Activated naive CD4-positive, alpha-beta T cell treated with Interleukin-2 at 50 U/mL for 16 hours (primary cell): ENCODE measurements at regions not wholly inside any gene's neighbourhood (a gene's known extent, or its start where the extent isn't known, plus 50 kb on each side); places are given as distances from the start of the nearest gene placed in this dataset.
"Not testable (repeated sequence)": the region's sequence is repeated elsewhere in the genome, so short reads cannot be mapped to it uniquely, and the experiment has no call there.

Source experiments
- DNase-seq: peaks from one replicate; pipeline ENCODE4 v3.0.0-alpha.2; 2020

DNA sequence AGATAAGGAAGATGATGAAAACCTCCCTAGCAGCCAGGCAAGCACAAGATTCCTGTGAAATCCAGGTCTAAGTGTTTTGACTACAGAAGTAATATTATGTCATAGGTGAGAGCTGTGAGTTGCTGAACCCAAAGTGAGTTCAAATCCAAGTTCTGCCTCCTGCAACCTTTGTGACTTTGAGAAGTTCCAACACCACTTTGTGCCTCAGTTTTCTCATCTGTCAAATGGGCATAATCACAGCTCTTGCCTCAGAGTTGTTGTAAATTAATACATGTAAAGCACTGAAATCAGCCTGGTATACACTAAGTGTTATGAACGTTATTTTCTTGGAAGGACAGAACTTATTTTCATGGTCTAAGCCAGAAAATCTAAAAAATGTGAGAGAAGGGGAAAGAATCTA is 210.3 kb upstream of the FRG2C start:
- not testable (repeated sequence) for DNase-seq

DNA sequence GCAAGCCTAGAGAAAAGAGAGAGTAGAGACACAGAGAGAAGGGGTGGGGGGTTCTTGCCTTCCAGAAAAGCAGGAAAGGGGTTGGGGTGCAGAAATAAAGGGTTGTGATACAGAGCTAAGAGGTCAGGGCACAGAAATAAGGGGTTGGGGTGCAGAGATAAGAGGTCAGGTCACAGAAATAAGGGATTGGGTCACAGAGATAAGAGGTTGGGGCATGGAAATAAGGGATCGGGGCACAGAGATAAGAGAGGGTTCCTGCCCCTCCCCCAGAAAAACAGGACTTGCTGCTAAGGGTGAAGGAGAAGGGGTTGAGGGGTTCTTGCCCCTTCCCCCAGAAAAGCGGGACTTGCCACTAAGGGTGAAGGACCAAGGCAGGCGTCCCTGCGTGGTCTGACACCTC is 189.6 kb upstream of the FRG2C start:
- not testable (repeated sequence) for DNase-seq

DNA sequence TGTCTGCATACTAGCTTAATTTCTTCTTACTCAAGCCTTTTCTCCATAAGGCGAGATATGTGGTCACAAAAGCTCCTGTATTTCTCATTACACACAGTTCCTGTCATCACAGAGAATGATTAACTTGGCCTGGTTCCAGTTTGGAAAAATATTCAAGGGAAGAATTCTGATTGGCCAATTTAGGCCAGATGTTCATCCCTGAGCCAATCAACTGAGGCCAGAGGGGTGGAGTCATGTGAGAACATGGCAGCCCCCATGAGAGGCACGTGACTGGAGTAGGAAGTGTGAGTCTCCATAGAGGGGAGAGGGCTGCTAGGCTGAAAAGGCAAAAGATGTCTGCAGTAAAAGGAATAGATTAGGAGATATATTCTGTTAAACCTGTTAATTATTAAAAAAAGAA is 167.5 kb upstream of the FRG2C start:
- not testable (repeated sequence) for DNase-seq

DNA sequence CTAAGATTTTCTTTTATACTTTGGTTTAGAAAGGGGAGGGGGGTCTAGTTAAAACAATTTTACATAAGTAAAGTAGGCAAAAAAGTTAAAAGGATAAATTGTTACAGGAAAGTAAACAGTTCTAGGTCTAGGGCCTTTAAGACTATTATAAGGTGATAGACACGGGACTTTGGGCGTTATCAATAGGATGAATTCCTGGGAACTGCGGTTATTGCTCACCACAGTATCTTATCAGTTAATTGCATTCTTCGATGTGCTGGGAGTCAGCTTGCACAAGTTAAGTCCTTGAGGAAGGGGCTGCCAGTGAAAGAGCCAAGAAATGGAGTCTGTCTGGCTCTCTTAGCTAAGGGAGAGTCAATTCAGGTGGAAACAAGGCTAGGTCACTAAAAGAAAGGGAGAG is 163.8 kb upstream of the FRG2C start:
- DNase-seq: not testable (repeated sequence)

DNA sequence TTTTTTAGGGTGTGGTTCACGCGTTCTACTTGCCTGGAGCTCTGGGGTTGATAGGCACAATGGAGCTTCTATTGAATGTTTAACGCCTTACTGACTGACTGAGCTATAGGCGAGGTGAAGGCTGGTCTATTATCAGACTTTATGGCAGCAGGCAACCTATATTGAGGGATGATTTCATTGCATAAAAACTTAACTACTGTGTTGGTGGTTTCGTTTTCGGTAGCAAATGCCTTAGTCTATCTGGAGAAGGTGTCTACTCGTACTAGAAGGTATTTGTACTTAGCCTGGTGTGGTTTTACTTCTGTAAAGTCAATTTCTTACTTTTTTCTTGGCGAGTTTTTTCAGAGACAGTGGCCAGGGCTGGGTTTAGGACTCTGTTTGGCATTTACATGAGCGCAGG is 162.0 kb upstream of the FRG2C start:
- not testable (repeated sequence) for DNase-seq

DNA sequence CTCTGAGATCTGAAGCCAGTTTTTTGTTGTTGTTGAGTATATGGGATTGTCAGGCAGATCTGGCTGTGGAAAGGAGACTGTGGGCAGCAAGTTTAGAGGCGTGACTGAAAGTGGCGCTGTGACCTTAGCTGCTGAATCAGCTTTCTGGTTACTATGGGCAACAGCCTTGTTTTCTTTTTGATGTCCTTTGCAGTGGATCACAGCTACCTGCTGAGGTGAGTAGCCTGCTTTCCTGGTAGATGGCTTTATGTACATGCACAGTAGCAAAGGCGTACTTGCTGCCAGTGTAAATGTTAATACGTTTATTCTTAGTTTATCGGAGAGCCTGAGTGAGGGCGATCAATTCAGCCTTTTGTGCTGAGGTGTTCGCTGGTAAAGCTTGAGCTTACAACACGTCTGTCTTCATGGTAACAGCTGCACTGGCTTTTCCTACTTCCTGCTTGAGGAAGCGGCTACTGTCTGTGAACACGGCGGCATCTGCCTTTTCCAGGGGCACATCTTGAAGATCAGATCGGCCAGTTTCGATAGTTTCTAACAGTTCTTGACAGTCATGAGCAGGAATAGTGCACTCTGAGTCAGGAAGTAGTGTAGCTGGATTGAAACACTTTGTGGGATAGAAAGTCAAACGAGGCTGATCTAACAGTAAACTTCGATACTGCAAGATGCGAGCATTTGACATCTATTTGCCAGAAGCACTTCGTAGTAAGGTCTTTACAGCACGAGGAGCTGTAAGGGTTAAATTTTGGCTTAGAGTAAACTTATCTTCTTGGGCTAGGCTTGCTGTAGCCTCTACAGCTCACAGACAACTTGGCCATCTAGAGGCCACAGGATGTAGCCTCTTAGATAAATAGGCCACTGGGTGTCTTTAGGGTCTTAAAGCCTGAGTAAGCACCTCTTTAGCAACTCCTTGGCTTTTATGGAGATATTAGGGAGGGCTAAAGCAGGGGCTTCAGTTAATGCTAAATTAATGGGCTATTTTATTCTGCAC is 161.1 kb upstream of the FRG2C start:
- DNase-seq: not testable (repeated sequence)

DNA sequence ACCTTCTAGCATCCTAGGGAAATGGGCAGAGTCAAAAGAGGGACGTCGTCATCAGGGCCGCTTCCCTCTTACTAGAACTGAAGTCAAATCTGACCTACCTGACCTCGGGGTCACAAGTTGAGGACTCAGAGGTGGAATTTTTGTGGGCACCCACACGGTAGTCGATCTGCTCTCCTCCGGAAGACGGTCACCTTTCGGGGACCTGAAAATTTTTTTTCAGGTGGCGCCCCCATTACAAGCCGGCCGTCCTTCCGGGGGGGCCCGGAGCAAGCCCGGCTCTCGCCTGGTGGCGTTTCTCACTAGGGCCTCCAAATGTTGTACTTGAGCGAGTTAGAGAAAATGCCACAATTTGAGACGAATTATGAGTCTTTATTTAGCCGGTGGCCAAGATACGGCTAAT is 157.5 kb upstream of the FRG2C start:
- no peak for DNase-seq

DNA sequence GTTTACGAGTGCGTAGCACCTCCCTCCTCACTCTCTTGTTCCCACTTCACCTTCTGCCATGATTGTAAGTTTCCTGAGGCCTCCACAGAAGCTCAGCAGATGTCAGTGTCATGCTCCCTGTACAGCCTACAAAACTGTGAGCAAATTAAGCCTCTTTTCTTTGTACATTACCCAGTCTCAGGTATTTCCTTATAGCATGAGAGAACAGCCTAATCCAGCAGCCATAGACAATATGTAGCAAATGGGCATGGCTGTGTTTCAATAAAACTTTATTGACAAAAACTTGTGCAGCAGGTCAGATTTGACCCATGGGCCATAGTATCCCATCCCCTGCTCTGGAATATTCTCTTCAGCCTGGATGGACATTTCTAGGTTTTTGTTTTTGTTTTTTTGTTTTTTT is 156.2 kb upstream of the FRG2C start:
- DNase-seq: not testable (repeated sequence)

DNA sequence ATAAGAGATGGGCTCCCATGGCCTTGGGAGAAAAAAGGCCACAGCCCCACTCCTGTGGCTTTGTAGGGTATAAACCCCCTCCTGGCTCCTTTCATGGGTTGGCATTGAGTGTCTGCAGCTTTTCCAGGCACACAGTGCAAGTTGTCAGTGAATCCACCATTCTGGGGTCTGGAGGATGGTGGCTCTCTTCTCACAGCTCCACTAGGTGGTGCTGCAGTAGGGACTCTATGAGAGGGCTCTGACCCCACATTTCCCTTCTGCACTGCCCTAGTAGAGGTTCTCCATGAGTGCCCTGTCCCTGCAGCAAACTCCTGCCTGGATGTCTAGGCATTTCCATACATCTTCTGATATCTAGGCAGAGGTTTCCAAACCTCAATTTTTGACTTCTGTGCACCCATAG is 136.5 kb upstream of the FRG2C start:
- DNase-seq: not testable (repeated sequence)

DNA sequence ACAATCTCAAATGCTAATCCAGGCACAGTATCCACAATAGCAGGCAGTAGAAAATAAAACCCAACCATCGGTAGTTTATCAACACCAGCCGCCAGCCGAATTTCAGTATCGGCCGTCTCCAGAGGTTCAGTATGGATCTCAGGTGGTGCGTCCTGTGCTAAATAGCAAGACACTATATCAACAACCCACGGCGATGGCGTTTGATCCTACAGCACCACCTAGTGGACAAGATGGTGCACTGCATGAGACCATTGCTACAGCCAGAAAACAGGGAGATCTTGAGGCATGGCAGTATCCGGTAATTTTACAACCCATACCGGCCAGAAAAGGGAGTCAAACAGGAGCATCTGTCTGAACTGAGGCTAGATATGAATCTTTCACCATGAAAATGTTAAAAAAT is 112.0 kb upstream of the FRG2C start:
- not testable (repeated sequence) for DNase-seq

DNA sequence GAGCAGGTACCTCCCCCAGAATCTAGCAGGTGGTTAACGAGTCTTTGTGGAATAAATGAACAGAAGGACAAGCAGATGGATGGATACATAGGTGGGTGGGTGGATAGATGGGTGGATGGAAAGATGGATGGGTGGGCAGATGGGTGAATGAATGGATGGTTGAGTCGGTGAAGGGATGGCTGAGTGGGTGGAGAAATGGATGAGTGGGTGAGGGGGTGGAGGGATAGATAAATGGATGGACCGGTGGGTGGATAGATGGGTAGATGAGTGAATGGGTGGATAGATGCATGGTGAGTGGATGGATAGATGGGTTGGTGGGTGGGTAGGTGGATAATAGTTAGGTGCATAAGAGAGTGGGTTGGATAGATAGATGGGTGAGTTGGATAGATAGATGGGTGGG is 99.7 kb upstream of the FRG2C start:
- not testable (repeated sequence) for DNase-seq

DNA sequence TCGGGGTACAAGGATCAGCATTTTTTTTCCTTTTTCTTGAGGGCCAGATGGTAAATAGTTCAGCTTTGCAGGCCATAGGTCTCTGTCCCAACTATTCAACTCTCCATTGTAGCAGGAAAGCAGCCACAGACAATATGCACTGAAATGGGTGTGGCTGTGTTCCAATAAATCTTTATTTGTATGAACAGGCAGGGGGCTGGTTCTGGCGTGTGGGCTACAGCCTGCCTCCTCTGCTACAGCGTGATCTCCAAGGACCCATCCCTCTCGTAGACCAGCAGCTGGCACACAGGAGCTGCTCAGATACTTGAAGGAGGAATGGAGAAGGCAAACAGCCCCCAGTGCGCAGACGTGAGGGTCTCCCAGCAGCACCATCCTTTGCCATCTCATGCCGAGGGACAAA is 91.8 kb upstream of the FRG2C start:
- DNase-seq: not testable (repeated sequence)

DNA sequence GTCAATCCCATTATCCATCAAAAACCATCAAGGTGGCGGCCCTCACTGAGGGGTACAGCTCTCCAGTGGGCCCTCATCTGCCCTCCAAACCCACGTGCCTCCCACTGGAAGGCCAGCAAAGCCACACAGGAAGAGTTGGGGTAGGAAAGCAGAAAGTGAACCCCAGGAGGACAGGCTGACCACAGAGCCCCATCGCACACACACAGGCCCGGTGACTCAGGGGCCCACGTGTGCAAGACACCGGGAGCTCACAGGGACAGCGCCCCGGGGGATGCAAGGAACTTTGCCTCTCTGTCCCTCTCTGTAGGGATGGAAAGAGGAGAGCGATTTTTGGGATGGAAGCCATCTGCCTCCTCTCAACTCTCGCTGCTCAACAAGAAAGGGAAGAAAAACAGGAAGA is 85.0 kb upstream of the FRG2C start:
- not testable (repeated sequence) for DNase-seq

DNA sequence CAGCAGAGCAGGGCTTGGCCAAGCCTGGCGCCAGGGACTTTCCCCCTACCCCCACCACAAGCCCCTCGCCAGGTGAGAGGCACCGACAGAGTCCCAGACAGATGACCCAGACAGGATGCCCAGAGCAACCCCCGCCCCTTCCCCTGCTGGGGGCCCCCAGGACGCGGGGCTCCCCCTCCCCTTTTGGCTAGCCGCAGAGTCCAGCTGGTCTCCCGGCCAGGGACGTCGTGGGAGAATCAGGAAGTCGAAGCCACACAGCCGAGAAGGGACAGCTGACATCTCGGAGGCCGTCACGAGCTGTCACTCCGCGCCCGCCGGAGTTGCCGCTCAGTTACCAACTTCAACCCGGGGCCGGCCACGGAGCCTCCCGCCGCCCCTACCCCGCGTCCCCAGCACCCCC is 84.6 kb upstream of the FRG2C start:
- DNase-seq: not testable (repeated sequence)

DNA sequence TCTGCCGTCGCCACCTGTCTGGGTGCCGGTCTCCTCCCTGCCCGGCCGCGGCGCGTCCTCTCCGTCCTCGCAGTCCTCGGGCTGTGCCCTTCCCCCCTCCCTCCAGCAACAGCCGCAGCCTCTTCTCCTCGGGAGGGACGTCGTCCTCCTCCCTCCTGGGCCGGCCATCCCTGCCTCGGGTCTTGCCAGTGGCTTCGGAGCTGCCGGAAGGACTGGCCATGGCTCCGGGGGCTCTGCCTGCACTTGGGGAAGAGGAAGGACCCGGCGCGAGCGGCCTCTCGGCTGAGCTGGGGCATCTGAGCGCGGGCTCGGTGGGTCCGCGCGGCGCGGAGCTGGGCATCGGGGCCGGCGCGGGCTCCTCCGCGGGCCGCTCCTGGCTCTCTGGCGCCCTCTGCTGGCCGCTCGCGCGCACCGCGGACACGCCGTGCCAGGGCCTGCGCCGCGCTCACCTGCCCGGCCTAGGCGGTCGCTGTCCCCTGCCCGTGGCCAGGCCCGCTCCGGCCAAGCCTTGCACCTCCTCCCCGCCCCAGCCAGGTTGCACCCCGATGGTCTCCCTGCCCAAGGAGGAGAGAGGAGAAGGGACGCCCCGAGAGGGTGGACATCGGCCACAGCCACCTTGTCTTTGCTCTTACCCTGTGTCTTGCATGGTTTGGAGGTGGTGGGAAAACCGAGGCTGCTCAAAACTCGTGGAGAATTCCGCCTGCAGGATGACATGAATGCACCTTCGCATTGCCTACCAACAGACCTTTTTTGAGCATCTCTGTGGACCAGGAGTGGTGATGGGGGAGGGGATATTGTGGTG is 83.9 kb upstream of the FRG2C start:
- DNase-seq: peak; percentile 49

DNA sequence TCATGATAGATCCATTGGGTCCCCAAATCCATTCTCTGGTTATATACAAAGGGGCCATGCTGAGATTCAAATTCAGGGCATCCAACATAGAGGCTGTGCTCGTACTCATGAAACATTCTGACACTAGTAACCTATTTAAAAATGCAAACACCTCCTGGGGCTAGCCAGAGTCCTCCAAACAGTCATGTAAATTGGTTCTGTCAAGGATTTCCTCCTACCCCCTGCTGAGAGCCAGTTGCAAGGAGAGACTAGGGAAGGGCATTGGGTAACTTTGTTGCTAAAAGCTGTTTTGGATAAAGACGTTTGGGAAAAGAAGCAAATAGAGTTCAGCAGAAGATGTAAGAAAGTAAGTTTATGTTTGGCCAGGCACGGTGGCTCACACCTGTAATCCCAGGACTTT is 81.6 kb upstream of the FRG2C start:
- not testable (repeated sequence) for DNase-seq

DNA sequence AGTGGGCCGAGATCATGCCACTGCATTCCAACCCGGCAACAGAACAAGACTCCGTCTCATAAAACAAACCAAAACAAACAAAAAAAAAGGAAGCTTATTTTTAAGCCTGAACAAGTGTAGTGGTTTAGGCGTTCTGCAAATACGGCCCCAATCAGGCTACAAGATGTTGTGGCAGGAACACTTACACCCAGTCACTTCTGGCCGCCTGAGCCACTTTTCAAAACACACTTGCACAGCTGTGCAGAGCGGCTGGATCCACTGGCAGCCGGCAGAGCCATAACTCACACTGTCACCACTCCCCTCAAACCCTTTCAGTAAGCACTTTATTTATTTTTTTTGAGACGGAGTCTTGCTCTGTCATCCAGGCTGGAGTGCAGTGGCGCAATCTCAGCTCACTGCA is 81.0 kb upstream of the FRG2C start:
- DNase-seq: not testable (repeated sequence)

DNA sequence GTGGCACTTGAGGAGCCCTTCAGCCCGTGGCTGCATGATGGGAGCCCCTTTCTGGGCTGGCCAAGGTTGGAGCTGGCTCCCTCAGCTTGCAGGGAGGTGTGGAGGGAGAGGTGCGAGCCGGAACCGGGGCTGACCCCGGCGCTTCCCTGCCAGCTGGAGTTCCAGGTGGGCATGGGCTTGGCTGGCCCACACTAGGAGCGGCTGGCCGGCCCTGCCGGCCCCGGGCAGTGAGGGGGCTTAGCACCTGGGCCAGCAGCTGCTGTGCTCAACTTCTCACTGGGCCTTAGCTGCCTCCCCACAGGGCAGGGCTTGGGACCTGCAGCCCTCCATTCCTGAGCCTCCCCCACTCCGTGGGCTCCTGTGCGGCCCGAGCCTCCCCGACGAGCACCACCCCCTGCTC is 76.4 kb upstream of the FRG2C start:
- DNase-seq: not testable (repeated sequence)

DNA sequence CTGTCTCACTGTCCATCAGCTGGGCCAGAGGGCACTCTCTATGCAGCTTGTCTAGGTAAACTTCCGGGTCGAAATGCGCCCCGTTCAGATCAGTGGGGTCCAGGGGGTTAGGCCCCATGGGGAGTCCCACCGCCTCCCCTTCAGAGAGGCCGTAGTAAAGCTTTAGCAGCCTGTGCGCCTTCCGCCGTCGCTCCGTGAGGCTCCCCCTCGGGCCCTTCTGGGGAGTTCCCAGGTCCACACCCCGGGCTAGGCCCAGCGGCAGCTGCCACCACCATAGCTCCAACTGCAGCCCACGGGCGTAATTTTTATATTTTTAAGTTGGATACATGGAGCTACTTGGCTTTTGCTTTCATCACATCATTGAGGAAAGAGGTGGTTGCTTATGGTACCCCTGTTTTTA is 73.7 kb upstream of the FRG2C start:
- DNase-seq: not testable (repeated sequence)

DNA sequence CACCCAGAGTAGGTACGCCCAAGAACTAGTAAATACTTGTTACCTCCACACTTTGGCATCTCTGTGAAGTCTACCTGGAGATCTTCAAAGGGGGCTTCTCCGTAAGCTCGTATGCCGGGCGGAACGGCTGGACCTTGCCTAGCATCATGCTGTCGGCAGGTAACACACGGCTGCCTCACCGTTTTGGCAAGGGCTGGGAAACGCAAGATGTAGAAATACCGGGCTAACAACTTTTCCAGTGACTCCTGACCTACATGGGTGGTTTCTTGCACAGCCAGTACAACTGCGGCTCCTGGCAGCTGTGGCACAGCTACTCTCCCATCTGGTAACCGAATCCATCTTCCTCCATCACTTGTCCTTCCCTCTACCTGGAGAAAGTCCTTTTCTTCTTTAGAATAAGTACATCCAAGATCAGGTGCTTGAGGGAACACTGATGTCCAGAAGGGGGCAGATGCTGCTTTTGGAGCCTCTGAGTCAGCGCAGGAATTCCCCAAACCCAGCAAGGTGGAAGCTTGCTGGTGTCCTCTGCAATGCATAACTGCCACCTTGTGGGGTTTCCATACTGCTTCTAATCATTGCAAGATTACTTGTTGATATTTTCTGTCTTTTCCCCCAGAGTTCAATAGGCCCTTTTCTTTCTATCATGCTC is 59.7 kb upstream of the FRG2C start:
- not testable (repeated sequence) for DNase-seq

DNA sequence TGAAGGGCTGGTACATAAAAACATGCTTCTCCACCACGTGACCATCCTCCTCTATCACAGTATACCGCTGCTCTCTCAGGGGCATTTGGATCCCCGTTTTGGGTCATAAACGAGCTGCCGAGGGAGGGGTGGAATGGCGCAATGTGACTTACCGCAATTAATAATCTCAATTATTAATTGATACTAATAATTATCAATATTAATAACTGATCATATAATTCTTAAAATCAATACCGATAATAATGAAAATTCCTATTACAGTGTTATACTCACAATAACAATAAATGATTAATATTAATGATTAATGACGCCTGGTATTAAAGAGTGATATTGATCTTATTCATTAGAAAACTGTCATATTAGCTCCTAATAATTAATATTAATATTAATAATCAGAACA is 56.1 kb upstream of the FRG2C start:
- not testable (repeated sequence) for DNase-seq

DNA sequence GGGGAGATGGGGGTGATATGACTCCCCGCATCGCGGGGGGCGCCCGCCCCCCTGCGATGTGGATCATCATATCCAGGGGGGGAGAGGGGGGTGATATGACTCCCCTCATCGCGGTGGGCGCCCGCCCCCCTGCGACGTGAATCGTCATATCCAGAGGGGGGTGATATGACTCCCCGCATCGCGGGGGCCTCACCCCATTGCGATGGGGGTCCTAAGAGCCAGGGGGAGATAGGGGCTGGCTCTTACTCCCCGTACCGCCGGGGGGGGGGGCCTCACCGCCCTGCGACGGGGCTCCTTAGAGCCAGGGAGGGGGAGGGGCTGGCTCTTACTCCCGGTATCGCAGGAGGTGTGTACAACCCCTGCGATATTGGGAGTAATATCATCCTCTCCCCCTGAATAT is 54.5 kb upstream of the FRG2C start:
- not testable (repeated sequence) for DNase-seq

DNA sequence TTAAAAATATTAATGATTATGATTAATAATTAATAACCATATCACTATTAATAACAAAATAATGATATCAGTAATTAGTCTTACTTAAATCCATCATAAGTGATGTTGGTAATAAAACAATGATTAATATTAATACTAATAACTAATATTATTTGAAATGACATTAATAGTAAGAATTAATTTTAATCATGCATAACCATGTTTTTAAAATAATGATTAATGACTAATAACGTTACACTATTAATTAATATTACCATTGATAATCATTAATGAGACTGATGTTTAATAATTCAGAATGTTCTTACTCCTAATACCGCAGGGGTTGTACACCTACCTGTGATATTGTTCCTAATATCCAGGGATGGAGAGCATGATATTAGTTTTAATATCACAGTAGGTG is 53.4 kb upstream of the FRG2C start:
- no peak for DNase-seq
